Activated CD4-positive, alpha-beta T cell treated with anti-CD3 and anti-CD28 coated beads, Interleukin-2, amount 50 U/mL, for 1 hour (primary cell): ENCODE measurements at regions not wholly inside any gene's neighbourhood (a gene's known extent, or its start where the extent isn't known, plus 50 kb on each side); places are given as distances from the start of the nearest gene placed in this dataset.
"Not testable (repeated sequence)": the region's sequence is repeated elsewhere in the genome, so short reads cannot be mapped to it uniquely, and the experiment has no call there.

Source experiments
- DNase-seq: peaks from one replicate; pipeline ENCODE4 v3.0.0-alpha.2; 2020

DNA sequence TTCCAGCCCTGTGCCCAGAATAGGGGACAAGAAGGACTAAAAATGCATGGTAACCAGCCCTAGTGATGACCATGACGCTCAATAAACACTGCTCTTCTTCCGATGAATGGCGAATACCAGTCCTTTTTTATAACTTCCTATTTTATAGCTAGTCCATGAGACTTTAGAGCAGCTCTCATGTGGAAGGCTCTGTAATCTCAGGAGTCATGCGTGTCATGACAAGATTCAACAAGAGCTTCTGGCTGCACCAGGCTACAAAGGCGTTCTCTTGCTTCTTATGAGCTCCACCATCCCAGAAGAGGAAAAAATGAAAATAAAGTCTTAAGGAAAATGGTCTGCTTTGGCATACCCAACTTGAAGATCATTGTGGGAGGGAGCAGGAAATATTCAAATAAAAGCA is 141.0 kb downstream of the TMCO5A start:
- DNase-seq: no peak

DNA sequence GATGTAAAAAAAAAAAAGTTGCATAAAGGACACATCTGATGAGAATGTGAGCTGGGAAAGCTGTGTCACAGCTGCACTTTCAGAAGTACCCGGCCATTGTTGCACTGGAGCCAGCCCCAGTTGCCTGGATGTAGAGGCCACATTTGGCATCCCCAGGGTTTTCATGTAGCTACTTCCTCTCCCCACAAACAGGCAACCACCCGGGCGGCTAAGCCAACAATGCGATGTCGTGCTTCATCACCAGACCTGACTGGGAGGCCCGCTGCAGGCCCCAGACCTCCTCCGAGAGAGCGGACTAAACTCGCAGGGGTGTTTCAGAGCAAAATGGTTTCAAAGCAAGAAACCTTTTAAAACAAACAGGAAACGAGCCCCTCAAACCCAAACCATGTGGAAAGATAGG is 142.3 kb downstream of the TMCO5A start:
- no peak for DNase-seq

DNA sequence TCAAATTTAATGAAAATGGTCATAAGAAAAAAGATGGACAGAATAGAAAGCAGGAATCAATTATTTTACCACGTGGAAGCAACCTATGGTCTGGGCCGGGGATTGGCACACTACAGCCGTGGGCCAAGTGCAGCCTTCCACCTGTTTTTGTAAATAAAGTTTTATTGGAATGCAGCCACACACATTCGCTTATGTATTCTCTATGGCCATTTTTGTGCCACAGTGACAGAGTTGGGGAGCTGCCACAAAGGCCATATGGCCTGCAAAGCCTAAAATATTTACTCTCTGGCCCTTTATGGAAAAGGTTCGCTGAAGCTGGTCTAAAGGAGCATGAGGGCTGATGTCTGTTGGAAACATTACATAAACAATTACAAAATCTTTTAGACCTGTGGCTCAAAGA is 144.8 kb downstream of the TMCO5A start:
- DNase-seq: no peak

DNA sequence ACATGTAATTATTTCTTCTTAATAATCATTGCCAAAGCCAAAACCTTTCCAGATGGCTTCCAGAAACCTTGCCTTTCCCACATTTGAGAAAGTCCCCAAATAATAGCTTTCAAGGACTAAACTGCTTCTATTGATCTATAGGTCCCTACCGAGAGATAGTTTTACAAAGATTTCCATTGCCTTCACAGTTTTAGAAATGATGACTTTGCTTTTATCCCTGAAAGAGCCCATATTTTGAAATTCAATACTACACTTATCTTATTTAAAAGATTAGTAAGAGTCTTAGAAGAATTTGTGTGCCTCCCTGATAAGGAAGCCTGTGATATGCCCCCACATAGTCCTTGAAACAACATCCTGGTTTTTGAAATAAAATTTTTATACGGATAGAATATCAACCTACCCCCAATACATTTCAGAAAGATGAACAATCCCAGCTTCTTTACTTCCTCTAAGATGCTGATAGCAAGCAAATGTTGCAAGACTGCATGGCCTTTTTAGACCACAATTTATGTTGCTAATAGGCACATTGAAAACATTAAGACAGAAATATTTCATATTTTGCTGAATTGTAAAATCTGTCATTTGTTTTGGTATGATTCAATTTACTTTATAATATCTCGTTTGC is 146.3 kb downstream of the TMCO5A start:
- DNase-seq: no peak

DNA sequence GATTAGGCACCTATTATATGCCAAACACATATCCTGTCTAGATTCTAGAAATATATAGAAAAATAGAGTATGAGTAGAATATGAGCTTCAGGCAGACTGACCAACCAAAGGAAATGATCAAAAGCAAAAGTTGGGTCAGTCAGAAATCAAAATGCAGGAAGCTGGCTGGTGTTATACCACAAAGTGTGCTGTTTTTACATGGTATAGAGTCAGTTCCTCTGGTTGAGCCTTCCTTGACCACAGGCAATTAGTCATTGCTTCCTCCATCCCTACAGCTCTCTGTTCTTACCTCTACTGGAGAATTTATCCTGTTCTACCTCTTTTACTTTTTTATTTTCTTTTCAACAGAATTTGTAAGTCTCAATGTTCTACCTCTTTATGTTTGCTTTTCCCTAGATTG is 149.8 kb downstream of the TMCO5A start:
- DNase-seq: no peak

DNA sequence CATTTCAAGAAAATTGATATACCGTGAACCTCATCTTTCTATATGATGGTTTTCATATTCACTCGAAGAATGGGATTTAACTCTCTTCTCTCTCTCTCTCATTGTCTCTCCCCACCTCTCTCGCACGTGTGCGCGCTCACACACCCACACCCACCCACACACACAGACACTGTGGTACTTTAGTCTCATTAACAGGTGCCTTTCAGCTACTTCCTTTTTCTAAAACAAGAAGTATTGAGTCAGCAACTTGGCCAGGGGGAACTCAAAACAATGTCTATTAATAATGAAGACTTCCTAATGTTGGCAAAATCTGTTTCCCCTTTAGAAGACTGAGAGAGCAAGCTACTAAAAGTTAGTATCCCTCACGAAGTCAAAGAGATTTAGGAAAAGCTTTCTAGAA is 150.7 kb downstream of the TMCO5A start:
- no peak for DNase-seq

DNA sequence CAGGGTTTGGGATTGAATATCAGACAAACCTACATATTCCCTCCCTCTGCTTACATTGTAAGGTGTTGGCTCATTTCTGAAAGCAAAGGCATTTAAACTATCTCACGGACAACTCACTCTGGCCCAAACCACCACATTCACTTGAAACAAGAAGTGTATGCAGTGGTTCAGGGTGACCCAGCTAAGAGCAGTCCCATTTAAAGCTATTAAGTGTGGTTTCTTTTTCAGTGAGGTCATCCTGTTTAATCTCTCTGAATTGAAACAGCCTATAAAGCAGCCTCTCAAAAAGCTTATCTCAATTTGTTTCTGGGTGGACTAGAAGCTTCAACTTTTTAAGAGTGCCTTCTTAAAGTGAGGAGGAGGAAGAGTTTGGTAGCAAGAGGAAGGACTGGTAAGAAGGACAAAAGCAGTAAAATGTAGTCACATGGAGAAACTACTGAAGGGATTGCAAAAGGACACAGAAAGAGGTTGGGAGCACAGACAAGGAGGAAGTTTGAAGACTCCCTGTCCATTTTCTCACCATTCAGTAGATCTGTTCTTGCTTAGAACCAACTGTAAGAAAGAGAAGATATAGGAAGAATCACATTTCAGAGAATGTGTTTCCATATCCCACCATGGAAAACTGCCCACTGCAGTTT is 151.6 kb downstream of the TMCO5A start:
- DNase-seq: no peak

DNA sequence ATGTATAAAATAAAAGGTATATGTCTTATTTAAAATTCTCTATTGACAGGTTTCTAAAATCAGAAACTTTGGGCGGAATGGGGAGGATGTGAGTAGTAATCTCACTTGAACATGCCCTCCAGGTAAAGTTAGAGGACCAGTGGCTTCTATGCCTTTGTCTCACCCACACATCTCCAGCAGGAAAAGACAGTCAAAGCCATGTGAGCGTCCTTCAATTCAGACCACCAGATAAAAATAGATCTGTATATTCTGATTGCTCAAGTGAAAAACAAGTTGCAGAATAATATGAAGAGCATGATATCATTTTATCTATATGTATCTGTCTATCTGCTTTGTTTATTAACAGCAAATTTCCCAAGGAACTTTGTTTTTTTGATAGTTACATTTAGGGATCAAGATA is 152.2 kb downstream of the TMCO5A start:
- DNase-seq: no peak

DNA sequence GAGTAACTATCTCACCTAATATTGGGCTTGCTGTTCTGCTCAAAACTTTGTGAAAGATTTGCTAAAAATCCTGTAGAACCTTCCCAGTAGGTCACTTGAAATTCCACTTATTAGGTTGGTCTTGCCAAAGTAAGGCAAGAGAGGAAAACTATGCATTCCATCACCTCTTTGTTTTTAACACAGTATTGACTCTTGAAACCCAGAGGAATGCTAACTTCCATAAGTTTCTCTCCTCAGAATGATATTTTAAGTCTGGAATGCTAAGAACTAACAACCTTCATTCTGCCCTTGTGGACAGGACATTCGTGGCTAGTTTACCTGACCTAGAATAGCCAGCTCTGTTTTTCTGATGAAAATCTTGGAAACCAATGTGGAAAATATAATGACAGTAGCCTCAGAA is 154.5 kb downstream of the TMCO5A start:
- no peak for DNase-seq

DNA sequence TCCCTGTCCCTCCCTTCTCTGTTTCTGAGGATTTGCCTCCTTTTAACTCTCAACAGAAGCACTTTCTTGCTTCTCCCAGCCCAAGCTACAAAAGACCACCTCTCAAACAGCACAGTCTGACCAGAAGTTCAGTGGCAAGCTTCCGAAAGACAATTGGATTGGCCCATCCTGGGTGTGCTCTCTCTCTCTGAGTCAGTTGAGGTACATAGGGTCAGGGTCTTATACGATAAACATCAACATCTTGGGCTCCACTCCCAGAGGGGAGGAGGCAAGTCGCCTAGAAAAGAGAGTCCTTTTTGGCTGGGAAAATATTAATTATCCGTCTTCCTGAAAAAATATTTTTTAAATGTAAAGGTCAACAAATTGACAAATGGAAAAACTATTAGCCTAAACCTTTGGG is 155.8 kb downstream of the TMCO5A start:
- no peak for DNase-seq

DNA sequence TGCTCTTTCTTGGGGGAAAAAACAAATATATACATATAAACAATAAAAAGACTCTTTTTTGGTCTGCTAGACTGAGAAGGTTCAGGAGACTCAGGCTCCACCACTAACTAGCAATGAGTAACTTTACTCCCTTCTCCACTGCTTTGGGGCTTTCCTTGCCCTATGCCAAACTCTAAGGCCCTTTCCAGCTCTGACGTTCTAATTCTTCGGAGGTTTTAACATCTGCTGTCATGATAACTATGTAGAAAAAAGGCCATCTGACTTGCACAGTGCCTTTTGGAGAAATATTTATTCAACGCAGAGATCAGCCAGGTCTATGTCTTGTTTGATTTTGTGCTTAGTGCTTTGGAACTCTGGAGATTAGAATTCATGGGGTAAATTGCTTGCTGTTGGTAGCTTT is 156.2 kb downstream of the TMCO5A start:
- no peak for DNase-seq

DNA sequence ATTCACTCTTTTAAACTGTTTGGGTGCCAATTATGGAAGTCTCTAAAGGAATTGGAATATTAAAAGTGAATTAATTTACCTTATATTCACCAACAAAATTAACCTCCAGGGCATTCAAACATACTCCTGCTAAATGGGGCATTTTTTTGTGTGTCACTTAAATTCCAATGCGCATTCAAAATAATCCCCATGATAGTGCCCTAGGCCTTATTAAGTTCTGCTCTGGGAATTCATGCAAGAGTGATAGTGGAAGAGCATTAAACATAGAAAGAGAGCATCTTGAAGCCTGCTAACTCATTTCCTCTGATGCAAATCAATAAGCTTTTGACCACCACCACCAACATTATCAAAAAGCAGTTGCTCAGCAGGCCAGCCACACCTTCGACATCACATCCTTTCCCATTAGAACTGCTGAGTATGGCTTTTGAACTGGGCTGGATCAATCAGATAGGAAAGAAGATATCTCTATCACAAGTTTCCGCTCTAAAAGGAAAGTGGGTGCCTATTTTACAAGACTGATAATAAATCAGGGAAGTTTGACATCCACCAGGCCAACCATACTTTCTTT is 156.7 kb downstream of the TMCO5A start:
- DNase-seq: no peak

DNA sequence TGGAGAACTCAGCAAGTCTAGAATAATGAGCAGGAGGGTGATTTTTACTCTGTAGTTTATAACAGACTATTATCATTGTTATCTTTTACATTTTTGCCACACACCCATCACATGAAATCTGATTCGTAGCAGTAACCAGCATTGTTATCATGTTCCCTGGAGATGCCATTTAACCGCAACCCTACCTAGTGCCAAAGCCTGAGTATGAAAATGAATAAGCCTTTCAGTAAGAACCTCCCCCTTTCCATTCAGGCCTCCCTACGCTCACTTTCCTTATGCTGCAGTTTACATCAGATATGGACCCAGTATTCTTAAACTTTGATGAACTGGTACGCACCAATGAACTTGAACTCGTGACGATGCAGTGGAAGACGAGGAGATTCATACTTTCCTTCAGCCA is 158.7 kb upstream of the SPRED1 start:
- no peak for DNase-seq

DNA sequence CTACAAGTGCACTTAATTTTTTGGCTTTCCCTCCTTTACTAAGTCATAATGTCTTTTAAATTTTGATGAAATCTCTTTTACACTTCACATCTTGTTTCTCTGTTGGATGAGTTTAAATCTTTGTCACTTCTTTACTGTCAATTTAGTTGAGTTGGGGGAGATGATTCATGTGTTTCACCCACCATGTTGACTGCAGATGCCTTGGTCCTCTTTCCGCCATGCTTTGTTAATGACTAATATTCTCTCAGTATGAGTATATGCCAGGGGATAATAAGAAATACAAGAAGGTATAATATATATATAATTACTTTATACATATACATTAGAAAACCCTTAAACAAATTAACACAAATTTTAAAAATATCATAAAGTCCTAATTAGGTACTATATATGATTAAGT is 149.7 kb upstream of the SPRED1 start:
- DNase-seq: no peak

DNA sequence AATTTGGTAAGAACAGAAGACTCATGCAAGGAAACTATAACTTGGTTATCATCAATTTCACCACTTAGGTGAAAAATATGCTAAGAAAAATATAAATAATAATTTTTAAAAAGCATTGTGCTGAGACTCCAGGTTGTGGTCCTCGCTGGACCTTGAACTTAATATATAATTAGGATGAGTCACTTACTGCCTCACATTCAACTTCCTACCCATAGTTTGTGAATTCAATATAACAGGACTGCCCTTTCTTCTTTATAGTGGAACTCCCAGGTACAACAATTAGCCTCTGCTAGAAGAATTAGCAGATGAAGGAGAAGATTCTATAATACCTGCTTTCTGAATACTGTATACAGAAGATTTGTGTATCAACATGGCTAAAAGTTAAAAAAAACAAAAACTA is 149.1 kb upstream of the SPRED1 start:
- DNase-seq: no peak

DNA sequence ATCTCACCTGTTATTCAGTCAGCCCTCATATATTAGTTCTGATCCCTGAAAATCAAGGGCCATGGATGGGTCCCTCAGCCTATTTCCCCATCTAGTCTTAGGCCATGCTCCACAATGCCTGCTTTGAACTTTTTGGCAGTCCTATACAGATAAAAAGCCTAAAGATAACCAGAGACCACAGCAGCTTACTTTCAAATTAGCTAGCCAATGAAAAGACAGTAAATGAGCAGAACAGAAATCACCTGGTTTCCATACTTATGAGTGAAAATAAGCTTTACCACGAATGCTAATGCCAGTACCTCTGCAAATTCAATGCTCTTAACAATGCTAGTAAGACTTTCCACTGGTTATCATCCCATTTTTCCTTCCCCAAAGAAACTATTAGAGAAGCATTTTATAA is 141.6 kb upstream of the SPRED1 start:
- DNase-seq: no peak

DNA sequence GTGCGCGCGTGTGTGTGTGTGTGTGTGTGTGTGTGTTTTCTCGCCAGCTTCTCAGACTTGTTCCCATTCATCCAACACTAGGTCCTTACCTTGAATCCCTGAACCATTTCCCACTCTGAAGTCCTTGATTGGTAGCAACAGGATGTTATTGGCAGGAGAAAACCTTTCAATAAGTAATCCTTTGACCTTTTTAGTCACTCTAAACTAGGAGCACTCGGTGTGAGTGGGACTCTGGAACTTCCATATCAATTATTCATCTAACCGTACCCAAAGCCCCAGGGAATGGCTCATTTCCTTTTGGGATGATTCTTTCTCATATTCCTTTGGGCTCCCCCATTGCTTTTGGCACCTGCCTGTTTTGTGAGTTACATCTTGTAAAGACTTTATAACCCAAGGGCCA is 140.2 kb upstream of the SPRED1 start:
- no peak for DNase-seq

DNA sequence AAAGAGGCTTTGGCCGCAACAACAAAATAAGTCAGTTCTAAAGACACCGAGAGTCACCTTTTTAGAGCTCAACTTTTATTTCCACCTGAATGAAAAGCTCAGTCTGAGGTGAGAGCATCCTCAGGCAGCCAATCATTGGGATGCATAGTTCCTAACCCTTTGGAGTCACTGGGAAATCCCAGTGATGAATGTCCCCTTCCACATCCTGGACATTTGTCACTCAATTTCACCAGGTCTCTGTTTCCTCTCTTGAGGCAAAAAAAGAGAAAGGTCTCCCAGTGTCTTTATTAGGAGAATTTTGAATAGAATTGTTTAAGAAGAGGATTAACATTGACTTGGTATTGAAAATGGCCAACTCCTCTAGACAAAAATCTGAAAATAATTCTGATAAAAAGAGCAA is 137.5 kb upstream of the SPRED1 start:
- no peak for DNase-seq

DNA sequence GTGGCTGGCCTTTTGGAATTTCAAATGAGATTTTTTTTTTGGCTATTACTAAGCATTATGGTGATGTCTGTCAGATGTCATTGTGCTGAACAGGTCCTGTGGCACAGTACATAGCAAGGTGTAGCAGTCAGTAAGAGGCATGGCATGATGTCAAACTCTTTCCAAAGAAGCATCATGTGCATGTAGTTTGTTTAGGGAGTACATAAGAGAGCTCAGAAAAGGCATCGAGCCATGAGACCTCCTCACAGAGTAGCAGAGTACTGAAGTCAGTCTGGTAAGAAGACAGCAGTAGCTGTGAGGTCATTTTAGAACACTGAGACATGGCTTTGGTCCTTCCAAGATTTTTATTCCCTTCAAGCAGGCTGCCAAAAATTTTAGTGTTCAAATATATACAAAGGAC is 134.9 kb upstream of the SPRED1 start:
- no peak for DNase-seq

DNA sequence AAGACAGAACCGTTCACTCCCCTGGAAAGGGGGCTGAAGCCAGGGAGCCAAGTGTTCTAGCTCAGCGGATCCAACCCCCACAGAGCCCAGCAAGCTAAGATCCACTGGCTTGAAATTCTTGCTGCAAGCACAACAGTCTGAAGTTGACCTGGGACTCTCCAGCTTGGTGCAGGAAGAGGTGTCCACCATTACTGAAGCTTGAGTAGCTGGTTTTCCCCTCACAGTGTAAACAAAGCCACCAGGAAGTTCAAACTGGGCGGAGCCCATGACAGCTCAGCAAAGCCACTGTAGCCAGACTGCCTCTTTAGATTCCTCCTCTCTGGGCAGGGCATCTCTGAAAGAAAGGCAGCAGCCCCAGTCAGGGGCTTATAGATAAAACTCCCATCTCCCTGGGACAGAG is 132.8 kb upstream of the SPRED1 start:
- DNase-seq: not testable (repeated sequence)

DNA sequence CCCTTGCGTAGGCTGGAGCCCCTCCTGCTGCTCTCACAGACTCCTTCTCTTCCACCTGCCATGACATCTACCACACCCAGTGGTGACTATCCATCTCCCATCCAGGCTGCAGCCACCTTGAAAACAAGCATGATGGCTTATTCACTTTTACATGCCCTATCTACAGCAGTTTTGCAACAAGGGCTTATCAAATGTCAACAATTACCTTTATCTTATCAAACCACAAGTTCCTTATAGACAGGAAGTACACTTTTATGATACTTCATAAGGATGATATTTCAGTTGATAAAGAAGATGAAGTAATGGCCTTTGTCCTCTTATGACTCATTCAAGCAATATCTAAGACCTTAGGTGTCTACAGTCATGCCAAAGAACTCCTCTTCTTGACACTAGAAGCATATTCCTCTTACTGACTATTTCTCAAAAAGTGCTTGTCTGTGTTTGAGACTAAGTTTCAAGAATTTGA is 125.3 kb upstream of the SPRED1 start:
- no peak for DNase-seq

DNA sequence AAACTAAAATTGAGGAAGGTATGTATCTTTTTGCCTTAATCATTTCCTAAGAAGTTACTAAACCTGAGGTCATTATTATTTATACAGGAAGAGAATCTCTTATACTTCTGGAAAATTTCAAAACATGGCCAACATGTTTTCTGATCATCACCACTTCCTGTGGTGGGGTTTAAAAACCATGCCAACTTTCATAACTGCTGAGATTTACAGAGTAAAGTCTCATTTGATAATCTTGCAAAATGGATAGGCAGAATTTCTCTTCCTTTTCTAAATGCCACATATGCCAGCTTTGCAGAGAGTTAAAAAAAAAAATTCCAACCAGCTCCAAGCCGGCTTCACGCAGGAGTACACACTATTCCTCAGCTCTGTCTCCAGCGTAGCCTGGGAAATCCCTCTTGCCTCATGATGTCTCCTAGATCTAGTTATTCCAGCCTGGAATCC is 124.3 kb upstream of the SPRED1 start:
- no peak for DNase-seq

DNA sequence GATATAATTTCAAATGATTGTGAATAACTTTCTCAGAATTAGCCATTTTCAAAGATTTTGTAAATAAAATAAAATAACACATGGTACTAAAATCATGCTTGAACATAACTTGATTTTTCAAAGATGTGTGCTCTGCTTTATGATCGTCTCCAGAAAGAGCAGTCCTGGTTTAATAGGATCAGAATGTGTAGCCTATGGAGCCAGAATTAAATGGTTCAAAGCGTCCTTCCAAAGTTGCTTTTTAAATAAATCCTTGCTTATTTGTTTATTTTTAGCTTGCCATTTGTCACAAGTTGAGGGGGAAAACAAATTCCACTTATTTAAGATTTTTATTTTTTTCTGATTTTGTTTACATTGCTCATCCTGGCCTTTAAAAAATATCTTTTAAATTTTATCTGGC is 123.7 kb upstream of the SPRED1 start:
- DNase-seq: no peak

DNA sequence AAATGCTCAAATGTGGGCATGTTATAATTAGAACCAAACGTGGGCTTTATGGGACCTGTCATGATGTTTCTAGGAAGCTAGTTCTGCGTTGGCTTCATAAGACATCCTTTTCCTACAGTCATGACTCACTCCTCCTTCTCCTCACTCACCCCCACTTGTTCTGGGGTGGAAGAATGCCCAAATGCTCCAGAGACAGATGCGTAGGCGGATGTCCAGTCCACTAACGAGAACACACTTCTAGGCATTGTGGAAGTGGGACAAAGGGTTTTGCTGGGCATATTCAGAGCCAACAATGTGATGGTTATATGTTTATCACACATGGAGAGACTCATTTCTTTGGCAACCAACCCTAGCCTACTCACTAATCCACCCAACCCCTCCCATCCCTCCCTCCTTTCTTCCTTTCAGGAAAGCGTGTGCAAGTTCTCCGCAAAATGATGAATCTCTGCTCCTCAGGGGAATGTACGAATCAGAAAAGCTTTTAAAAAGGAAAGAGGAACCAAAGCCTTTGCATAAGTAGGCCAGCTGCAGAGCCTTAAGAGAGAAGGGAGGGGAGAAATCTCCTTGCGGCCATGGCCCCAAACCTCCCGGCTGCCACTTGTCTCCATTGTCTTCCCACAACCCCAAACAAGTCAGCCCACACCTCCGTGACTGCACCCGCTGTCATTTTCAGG is 123.0 kb upstream of the SPRED1 start:
- DNase-seq: no peak
